DOHH2 (cell line): ENCODE measurements at regions not wholly inside any gene's neighbourhood (a gene's known extent, or its start where the extent isn't known, plus 50 kb on each side); places are given as distances from the start of the nearest gene placed in this dataset.

ENCODE experiments used
- H3F3A ChIP-seq: fragments of 200-600 bp; sonication (generic), shearing (Covaris generic); 2 replicates; pipeline ENCODE4 v1.6.0; 2016; ENCODE audit warnings: antibody characterized with exemption, mild to moderate bottlenecking; ENCODE audit not compliant: control insufficient read depth, insufficient read depth
- H3K27ac ChIP-seq: fragments of 200-600 bp; sonication (generic); 2 replicates; pipeline ENCODE4 v1.5.1; 2014; ENCODE audit warnings: low read depth, mild to moderate bottlenecking, low read length, moderate library complexity
- H3K27me3 ChIP-seq: fragments of 200-600 bp; sonication (generic); 2 replicates; pipeline ENCODE4 v1.6.1; 2014; ENCODE audit warnings: mild to moderate bottlenecking, low read length, mixed read lengths; ENCODE audit not compliant: control insufficient read depth
- H3K36me3 ChIP-seq: fragments of 200-600 bp; sonication (generic); 2 replicates; pipeline ENCODE4 v1.6.1; 2014; ENCODE audit warnings: mild to moderate bottlenecking, low read length, moderate library complexity, mixed read lengths; ENCODE audit not compliant: control insufficient read depth
- H3K4me1 ChIP-seq: fragments of 200-600 bp; sonication (generic); 2 replicates; pipeline ENCODE4 v1.6.1; 2014; ENCODE audit warnings: mild to moderate bottlenecking, low read length, mixed read lengths; ENCODE audit not compliant: control insufficient read depth
- H3K4me2 ChIP-seq: fragments of 200-600 bp; sonication (generic); 2 replicates; pipeline ENCODE4 v1.6.0; 2014; ENCODE audit warnings: mild to moderate bottlenecking, low read length, moderate library complexity
- H3K4me3 ChIP-seq: fragments of 200-600 bp; sonication (generic); 2 replicates; pipeline ENCODE4 v1.5.1; 2014; ENCODE audit warnings: mild to moderate bottlenecking, low read length, mixed read lengths
- H3K79me2 ChIP-seq: fragments of 200-600 bp; sonication (generic); 2 replicates; pipeline ENCODE4 v1.6.1; 2014; ENCODE audit warnings: mild to moderate bottlenecking, low read length, mixed read lengths; ENCODE audit not compliant: control insufficient read depth
- H3K9me2 ChIP-seq: fragments of 200-600 bp; sonication (generic); replicated peaks from 2 replicates; pipeline ENCODE4 v1.6.1; 2014; ENCODE audit warnings: mild to moderate bottlenecking, low read length, mixed read lengths; ENCODE audit not compliant: control insufficient read depth
- H3K9me3 ChIP-seq: fragments of 200-600 bp; sonication (generic); 2 replicates; pipeline ENCODE4 v1.6.1; 2014; ENCODE audit warnings: antibody characterized with exemption, low read length, mixed read lengths; ENCODE audit not compliant: control insufficient read depth, insufficient read depth
- H4K20me1 ChIP-seq: fragments of 200-600 bp; sonication (generic); 2 replicates; pipeline ENCODE4 v1.6.0; 2014; ENCODE audit warnings: low read depth, mild to moderate bottlenecking, antibody characterized with exemption, low read length, moderate library complexity; ENCODE audit not compliant: control insufficient read depth, insufficient read depth
- EZH2phosphoT487 ChIP-seq: fragments of 200-600 bp; sonication (generic); IDR thresholded peaks from 2 replicates; pipeline ENCODE4 v1.6.1; 2017; ENCODE audit warnings: borderline replicate concordance, mild to moderate bottlenecking, antibody characterized with exemption, low read length, moderate library complexity, mixed read lengths
- TF ChIP-seq, protein P1 (sequence below): fragments of 200-600 bp; sonication (generic); IDR thresholded peaks from one replicate; pipeline ENCODE4 v1.5.1; 2014; ENCODE audit warnings: antibody characterized with exemption, mild to moderate bottlenecking, low read depth, low read length; ENCODE audit not compliant: poor library complexity, severe bottlenecking

DNA sequence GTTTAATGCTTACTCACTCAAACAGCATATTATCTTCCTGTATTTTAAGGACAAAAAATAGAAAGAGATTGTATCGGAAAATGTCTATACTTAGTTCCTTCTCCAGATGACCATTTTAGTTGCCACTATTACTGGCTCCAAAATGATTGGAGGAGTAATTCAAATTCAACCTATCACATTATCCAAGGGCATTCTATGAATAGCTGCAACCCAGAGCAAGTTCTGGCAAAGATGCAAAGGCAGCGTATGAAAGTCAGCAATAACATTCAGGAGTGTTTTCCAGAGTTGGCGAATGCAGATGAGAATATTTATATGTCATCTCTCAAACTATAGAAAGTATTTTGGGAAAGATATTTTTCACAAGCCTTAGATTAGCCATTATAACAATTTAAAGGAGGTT lies 389.8 kb upstream of the ADGRL2 start:
- no peaks in the 10 kb centered on the region for H3K36me3 ChIP-seq
- H3K79me2 ChIP-seq: no peaks in the 10 kb centered on the region
- no peaks in the 10 kb centered on the region for H3K9me3 ChIP-seq
- TF ChIP-seq, protein P1, sequence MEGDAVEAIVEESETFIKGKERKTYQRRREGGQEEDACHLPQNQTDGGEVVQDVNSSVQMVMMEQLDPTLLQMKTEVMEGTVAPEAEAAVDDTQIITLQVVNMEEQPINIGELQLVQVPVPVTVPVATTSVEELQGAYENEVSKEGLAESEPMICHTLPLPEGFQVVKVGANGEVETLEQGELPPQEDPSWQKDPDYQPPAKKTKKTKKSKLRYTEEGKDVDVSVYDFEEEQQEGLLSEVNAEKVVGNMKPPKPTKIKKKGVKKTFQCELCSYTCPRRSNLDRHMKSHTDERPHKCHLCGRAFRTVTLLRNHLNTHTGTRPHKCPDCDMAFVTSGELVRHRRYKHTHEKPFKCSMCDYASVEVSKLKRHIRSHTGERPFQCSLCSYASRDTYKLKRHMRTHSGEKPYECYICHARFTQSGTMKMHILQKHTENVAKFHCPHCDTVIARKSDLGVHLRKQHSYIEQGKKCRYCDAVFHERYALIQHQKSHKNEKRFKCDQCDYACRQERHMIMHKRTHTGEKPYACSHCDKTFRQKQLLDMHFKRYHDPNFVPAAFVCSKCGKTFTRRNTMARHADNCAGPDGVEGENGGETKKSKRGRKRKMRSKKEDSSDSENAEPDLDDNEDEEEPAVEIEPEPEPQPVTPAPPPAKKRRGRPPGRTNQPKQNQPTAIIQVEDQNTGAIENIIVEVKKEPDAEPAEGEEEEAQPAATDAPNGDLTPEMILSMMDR: no peak
- no peak for TF ChIP-seq EZH2phosphoT487
- no peaks in the 10 kb centered on the region for H3K9me2 ChIP-seq
- H3K4me1 ChIP-seq: no peaks in the 10 kb centered on the region
- H4K20me1 ChIP-seq: no peaks in the 10 kb centered on the region
- H3F3A ChIP-seq: no peaks in the 10 kb centered on the region
- no peak overlapping the region for H3K4me2 ChIP-seq
- no peak overlapping the region for H3K4me3 ChIP-seq
- H3K27ac ChIP-seq: no peak overlapping the region
- no peaks in the 10 kb centered on the region for H3K27me3 ChIP-seq

DNA sequence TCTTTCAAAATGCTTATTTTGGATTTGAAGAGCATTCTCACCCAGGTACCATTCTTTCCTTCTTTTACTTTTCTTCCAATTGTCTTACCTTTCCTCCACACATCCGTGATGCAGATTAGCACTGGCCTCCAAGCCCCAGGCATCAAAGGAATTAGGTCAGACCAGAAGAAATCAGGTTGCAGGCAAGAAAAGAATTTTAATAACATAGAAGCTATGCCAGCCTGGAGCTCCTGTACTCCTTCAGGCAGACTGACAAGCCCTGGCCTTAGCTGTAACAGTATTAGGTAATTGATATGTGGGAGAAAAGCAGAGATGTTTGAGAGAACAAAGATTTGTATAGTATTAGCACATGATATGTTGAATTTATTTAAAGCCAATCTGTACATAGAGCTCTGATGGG lies 390.4 kb upstream of the ADGRL2 start:
- Histone ChIP-seq H3K9me3 (no peaks in the 10 kb centered on the region), H3K4me1 (no peaks in the 10 kb centered on the region), H3K4me2 (no peak overlapping the region)

DNA sequence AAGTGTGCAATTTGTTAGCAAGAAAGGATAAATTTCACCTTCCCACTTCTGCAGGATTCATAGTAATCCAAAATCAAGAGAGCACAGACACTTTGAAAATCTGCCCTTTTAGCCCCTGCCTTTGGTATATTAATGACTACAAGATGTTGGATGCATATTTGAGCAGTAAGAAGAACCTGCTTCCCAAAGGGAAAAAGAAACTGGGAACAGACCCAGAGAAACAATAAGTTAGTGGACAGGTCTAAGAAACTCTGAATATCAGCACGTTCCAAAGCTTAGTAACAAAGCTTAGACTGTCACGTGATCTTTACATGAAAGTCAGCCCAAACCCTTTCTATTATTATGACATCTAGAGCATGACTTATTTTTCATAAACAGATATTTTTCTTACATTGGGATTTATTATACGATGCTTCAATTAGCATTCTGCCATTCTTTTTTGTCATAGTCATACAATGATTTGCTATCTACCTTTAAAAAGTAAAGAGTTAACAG lies 390.9 kb upstream of the ADGRL2 start:
- Histone ChIP-seq H3K9me2 (no peaks in the 10 kb centered on the region), H3K4me2 (no peak overlapping the region), H3F3A (no peaks in the 10 kb centered on the region), H3K4me1 (no peaks in the 10 kb centered on the region), H3K9me3 (no peaks in the 10 kb centered on the region), H3K79me2 (no peaks in the 10 kb centered on the region), H3K27me3 (no peaks in the 10 kb centered on the region), H4K20me1 (no peaks in the 10 kb centered on the region), H3K36me3 (no peaks in the 10 kb centered on the region), H3K27ac (no peak overlapping the region), H3K4me3 (no peak overlapping the region)
- no peak for TF ChIP-seq EZH2phosphoT487
- TF ChIP-seq, protein P1: no peak

More for the DNA sequence above, 390.4 kb upstream of the ADGRL2 start:
- H4K20me1 ChIP-seq: no peaks in the 10 kb centered on the region
- no peaks in the 10 kb centered on the region for H3K79me2 ChIP-seq
- TF ChIP-seq, protein P1: no peak
- TF ChIP-seq EZH2phosphoT487: no peak
- no peak overlapping the region for H3K27ac ChIP-seq
- no peaks in the 10 kb centered on the region for H3K27me3 ChIP-seq
- H3K36me3 ChIP-seq: no peaks in the 10 kb centered on the region
- no peak overlapping the region for H3K4me3 ChIP-seq
- H3K9me2 ChIP-seq: no peaks in the 10 kb centered on the region
- no peaks in the 10 kb centered on the region for H3F3A ChIP-seq

DNA sequence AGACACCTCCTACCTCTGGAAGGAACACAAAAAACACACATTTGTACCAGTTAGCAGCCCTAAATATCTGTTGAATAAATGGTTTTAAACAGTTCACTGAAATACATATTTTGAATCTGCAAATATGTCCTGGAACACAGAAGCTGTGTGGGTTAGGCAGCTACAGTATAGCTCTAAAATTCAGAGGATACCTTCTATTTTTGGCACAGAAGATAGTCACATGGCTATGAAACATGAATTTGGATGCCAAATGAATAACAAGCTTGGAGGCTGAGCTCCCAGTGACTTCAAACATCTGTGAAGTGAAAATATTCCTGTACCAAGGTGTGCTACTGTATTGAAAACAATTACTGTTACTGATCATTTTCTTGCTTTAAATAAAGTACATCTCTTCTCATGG lies 391.5 kb upstream of the ADGRL2 start:
- no peaks in the 10 kb centered on the region for H3K9me3 ChIP-seq
- no peaks in the 10 kb centered on the region for H4K20me1 ChIP-seq
- H3K9me2 ChIP-seq: no peaks in the 10 kb centered on the region
- no peaks in the 10 kb centered on the region for H3K27me3 ChIP-seq
- H3K79me2 ChIP-seq: no peaks in the 10 kb centered on the region
- H3K36me3 ChIP-seq: no peaks in the 10 kb centered on the region
- no peak for TF ChIP-seq EZH2phosphoT487
- TF ChIP-seq, protein P1: no peak
- H3F3A ChIP-seq: no peaks in the 10 kb centered on the region
- no peak overlapping the region for H3K27ac ChIP-seq
- no peak overlapping the region for H3K4me3 ChIP-seq
- no peak overlapping the region for H3K4me2 ChIP-seq
- no peaks in the 10 kb centered on the region for H3K4me1 ChIP-seq
